Lower lobe of right lung (tissue), 2 donors: ENCODE measurements at regions not wholly inside any gene's neighbourhood (a gene's known extent, or its start where the extent isn't known, plus 50 kb on each side); places are given as distances from the start of the nearest gene placed in this dataset.

Experiments
- ATAC-seq, 2 donors: fragments of 200-7000 bp; cut with Tn5 transposase; one replicate each; pipeline ENCODE4 v1.9.1; 2020 to 2022; ENCODE audit warnings: mild to moderate bottlenecking in 2 of 2, moderate library complexity in 2 of 2
- DNase-seq: peaks from one replicate; pipeline ENCODE4 v3.0.0-alpha.2; 2020
- H3K27ac ChIP-seq: fragments of 200-600 bp; one replicate; pipeline ENCODE4 v1.8.0; 2022
- H3K27me3 ChIP-seq: fragments of 200-600 bp; one replicate; pipeline ENCODE4 v1.8.0; 2022; ENCODE audit warnings: low read depth
- H3K36me3 ChIP-seq: fragments of 200-600 bp; one replicate; pipeline ENCODE4 v1.8.0; 2022; ENCODE audit warnings: mild to moderate bottlenecking
- H3K4me1 ChIP-seq: fragments of 200-600 bp; one replicate; pipeline ENCODE4 v1.8.0; 2022
- H3K4me3 ChIP-seq: fragments of 200-600 bp; one replicate; pipeline ENCODE4 v1.8.0; 2022; ENCODE audit warnings: mild to moderate bottlenecking
- H3K9me3 ChIP-seq: fragments of 200-600 bp; one replicate; pipeline ENCODE4 v1.8.0; 2022
- CTCF ChIP-seq: fragments of 200-600 bp; IDR thresholded peaks from one replicate; pipeline ENCODE4 v1.8.0; 2022; ENCODE audit warnings: antibody characterized with exemption, mild to moderate bottlenecking
- intact Hi-C: fragments of 100-400 bp; cut with DNase I; formaldehyde crosslinking; loops from one replicate; pipeline ENCODE4 v1.11.0; 2022
- donor health status: DM: no; HTN: yes; CAD: no; lungs with severe emphysema.

DNA sequence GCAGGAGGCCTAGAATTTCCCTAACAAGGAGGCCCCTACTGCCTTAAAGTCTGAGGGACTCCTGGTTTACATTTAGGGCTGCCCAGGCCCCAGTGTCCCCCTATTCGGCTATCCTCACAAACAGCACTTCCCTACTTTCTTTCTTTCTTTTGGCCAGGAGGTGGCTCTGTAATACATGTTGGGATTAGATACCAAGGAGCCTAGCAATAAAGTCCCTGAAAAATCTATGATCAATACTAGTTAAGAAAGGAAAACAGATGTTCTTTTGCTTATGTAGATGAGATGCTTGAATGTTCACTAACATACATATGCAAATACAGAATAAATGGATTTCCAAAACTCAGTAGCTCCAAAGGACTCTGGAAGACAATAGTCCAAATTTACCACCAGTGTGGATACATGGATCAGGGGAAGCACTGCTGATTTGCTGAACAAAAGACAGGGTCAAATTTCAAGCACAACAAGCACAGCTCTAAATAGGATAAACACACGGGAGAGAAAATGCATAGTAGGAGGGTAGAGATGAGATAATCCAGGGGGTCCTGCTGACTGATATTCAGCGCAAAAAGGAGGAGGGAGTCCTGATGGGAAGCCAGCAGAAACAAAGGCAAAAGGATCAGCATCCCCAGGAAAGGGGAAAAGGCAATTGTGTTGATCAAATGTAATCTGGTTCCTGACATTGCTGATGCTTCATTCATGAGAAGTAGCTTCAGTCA, 240.0 kb downstream of the NUF2 start:
- ATAC-seq (no peak), DNase-seq (no peak)
- Histone ChIP-seq H3K4me3 (no peak overlapping the region), H3K27me3 (no peaks in the 10 kb centered on the region), H3K4me1 (no peaks in the 10 kb centered on the region), H3K9me3 (no peaks in the 10 kb centered on the region), H3K27ac (no peak overlapping the region), H3K36me3 (no peaks in the 10 kb centered on the region)
- intact Hi-C loops = no loop called here
- peak; percentile 21 for TF ChIP-seq CTCF

- Histone ChIP-seq H3K27ac (no peak overlapping the region), H3K36me3 (no peaks in the 10 kb centered on the region), H3K27me3 (no peaks in the 10 kb centered on the region), H3K9me3 (no peaks in the 10 kb centered on the region), H3K4me1 (no peaks in the 10 kb centered on the region), H3K4me3 (no peak overlapping the region)
- DNase-seq = no peak
- no peak for ATAC-seq
- TF ChIP-seq CTCF = no peak
- intact Hi-C loops = no loop called here
Measured at GRCh38 chr1:163562355-163562754, 240.6 kb downstream of the NUF2 start.

DNA sequence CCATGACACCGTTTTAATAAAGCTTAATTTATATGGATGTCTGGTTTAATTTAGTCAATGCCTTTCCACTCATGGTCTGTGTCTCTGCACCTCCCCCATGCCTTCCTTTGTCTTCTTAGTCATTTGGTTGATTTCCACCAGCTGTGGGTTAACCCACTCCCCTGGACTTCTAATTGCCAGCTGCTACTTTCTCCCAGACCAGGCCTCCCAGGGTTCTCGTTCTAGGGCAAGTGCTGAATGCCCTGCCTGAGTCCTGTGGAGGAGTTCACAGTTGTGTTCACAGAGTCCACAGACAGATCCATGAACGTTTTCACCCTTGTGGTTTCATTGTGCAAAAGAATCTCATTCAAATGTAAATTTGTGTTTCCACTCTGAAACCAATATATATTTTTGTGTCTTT, 243.4 kb downstream of the NUF2 start:
- TF ChIP-seq CTCF = no peak
- H3K4me1 ChIP-seq = no peaks in the 10 kb centered on the region
- H3K27me3 ChIP-seq = no peaks in the 10 kb centered on the region
- no peak overlapping the region for H3K27ac ChIP-seq
- DNase-seq (no peak), ATAC-seq (no peak)
- no peaks in the 10 kb centered on the region for H3K9me3 ChIP-seq
- intact Hi-C loops = no loop called here
- no peaks in the 10 kb centered on the region for H3K36me3 ChIP-seq
- H3K4me3 ChIP-seq = no peak overlapping the region

DNA sequence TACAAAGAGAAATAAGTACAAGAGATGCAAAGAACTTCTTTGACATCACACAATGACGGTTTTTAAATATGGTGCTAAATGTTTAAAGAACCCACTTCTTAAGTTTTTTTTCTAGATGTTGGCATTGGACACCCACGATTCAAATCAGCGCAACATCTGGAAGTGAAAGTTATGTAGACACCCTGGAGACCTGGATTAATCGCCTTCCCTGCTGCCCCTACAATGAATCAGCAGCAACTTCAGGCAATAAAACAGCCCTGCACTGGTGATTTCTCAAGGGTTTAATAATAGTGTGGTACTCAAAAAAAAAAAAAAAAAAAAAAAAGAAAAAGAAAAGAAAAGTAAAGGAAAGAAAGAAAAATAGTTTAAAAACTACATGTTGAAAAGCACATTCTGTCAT, 248.3 kb downstream of the NUF2 start:
- Histone ChIP-seq H3K36me3 (no peaks in the 10 kb centered on the region), H3K27ac (no peak overlapping the region), H3K4me1 (no peaks in the 10 kb centered on the region), H3K27me3 (no peaks in the 10 kb centered on the region), H3K4me3 (no peak overlapping the region), H3K9me3 (no peaks in the 10 kb centered on the region)
- intact Hi-C loops = no loop called here
- no peak for TF ChIP-seq CTCF
- DNase-seq = no peak
- ATAC-seq = no peak

DNA sequence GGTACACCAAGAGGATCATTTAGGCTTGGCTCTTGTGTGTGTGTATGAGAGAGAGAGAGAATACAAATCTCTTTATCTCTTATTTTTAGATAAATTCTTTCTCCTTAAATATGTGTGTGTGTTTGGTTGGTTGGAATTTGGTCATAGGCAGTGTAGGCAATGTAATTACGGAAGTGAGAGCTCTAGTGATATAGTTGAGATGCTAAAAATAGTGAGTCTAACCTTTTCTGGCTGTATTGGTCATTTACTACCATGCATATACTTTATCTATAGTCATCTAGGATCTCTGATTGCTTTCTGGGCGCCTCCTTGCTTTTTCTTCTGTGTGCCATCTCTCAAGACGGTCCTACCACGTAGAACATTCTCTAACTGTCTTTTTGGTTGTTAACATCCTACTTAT, 250.2 kb downstream of the NUF2 start:
- H3K27ac ChIP-seq = no peak overlapping the region
- no peak for TF ChIP-seq CTCF
- ATAC-seq = no peak
- no peaks in the 10 kb centered on the region for H3K36me3 ChIP-seq
- no peaks in the 10 kb centered on the region for H3K4me1 ChIP-seq
- intact Hi-C loops = no loop called here
- DNase-seq = no peak
- no peaks in the 10 kb centered on the region for H3K9me3 ChIP-seq
- H3K4me3 ChIP-seq = no peak overlapping the region
- no peaks in the 10 kb centered on the region for H3K27me3 ChIP-seq

DNA sequence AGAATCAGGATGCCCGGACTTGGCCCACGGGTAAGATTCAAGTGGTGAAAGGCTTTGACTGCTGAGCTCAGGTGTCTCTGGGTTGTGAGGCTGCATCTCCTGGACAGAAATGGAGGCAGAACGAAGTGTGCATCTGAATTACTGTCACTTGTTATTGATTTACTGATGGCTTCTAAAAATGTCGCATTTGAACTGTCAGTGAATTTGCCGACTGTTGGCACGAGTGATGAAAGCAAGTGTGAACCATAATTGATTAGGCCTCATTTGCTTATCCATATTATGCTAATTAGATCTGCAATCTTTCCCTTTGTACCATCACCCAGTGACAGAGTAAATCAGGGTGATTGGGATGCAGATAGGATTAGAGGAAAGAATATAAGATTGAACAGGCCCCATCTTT, 252.4 kb downstream of the NUF2 start:
- DNase-seq = no peak

More for the DNA sequence above, 252.4 kb downstream of the NUF2 start:
- TF ChIP-seq CTCF = no peak
- no peak for ATAC-seq
- no peaks in the 10 kb centered on the region for H3K36me3 ChIP-seq
- H3K4me3 ChIP-seq = no peak overlapping the region
- H3K4me1 ChIP-seq = no peaks in the 10 kb centered on the region
- intact Hi-C loops = no loop called here
- no peaks in the 10 kb centered on the region for H3K9me3 ChIP-seq
- no peaks in the 10 kb centered on the region for H3K27me3 ChIP-seq
- no peak overlapping the region for H3K27ac ChIP-seq
